ENCODE measurements at regions not wholly inside any gene's neighbourhood (a gene's known extent, or its start where the extent isn't known, plus 50 kb on each side); places are given as distances from the start of the nearest gene placed in this dataset.

DNA sequence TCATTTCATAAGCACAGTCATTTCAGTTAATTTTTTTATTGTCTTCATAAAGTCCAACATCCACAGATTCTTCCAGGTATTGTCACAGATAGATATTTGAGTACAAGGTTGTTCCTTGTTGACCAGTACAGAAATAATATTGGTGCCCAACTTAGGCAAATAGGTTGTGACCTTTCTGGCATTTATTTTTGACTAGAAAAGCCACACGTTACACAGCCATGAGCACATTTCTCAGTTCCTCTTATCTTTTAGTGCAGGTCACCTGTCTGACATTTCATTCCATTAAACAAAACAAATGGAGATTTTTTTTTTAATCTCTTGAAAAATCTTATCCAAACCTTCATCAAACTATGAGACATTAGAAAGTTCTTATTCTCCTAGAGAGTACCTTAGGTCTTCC lies 428.8 kb downstream of the ZNF521 start:
- DNase-seq (ENCODE audit: insufficient read length, low spot score), result no peak
- no peak for FAIRE-seq
- TF ChIP-seq, protein P1, sequence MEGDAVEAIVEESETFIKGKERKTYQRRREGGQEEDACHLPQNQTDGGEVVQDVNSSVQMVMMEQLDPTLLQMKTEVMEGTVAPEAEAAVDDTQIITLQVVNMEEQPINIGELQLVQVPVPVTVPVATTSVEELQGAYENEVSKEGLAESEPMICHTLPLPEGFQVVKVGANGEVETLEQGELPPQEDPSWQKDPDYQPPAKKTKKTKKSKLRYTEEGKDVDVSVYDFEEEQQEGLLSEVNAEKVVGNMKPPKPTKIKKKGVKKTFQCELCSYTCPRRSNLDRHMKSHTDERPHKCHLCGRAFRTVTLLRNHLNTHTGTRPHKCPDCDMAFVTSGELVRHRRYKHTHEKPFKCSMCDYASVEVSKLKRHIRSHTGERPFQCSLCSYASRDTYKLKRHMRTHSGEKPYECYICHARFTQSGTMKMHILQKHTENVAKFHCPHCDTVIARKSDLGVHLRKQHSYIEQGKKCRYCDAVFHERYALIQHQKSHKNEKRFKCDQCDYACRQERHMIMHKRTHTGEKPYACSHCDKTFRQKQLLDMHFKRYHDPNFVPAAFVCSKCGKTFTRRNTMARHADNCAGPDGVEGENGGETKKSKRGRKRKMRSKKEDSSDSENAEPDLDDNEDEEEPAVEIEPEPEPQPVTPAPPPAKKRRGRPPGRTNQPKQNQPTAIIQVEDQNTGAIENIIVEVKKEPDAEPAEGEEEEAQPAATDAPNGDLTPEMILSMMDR (IDR thresholded peaks at IDR 0.05; ENCODE audit: insufficient read depth, missing control alignments), result no peak

DNA sequence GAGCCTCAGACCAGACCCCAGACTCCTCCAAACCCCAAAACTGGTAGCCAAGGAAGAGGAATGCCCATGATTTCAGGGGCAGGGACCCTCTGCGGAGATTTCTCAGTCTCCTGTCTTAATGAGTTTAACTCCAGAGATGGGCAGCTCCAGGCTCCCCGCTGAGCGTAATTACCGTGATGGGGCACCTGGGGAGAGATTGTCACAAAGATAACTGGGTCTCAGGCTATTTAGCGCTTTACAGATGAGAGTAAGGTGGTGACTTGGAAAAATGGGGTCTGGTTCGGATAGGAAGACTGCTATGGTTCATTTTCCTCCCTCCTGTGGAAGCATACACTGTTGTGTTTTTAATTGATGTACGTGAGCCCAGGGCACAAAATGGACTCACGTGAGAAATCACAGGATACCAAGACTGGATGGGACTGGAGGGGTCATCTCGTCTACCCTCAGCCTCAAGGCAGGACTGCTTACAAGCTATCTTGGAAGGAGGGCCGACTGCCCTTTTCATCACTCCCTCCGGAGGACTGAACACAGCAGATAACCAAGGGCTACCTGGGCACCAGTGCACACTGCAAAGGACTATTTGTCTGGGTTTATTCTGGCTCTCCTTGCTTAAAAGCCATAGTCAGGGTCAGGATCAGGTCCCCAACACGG lies 427.8 kb downstream of the ZNF521 start:
- TF ChIP-seq, protein P1 (IDR thresholded peaks at IDR 0.05; ENCODE audit: insufficient read depth, missing control alignments), result no peak
- DNase-seq (ENCODE audit: insufficient read length, low spot score) (no peak), FAIRE-seq (no peak)

DNA sequence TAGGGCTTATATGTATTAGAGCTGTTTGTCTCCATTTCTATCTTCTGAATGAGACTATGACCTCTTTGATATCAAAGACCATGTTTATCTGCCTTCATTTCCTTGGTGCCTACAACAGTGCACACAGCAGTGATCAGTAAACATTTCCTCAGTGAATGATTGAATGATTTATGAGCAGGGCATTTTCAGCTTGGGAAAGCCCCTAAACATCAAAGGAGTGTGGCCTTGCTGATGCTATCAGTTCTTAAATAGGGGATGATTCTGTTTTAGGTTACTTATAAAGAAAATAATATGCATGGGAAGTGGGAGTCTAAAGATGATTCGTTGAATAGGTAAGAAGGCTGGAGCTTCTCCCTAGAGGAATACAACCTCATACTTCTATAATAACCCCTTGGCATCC lies 425.3 kb downstream of the ZNF521 start:
- no peak for FAIRE-seq
- DNase-seq (ENCODE audit: insufficient read length, low spot score), result no peak
- TF ChIP-seq, protein P1 (IDR thresholded peaks at IDR 0.05; ENCODE audit: insufficient read depth, missing control alignments), result no peak

DNA sequence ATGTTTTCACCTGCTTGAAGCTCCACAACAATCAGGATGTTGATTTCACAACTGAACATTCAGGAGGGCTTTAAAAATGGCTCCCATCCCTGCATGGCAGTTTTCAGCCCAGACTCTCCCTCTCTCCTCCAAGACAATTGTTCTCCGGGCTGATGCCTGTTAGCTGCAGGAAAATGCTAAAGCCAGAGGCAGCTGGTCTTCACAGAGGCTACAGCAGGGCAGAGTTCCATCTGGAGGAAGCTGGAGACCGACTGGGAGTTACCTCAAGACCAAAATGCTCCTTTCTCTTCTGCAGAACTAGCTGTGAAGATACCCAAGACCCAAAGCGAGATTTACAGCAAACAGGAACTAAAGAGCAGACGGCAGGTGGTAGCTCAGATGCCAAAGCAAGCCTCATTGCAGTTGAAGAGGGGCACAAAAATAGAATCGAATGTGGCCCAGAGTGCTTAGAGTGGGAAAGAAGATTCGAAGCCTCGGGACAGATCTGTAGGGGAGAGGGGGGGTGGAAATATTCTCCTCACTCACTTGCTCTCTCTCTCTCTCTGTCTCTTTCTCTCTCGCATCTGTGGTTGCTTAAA lies 423.6 kb downstream of the ZNF521 start:
- TF ChIP-seq, protein P1 (IDR thresholded peaks at IDR 0.05; ENCODE audit: insufficient read depth, missing control alignments), result no peak
- no peak for FAIRE-seq
- no peak for DNase-seq (ENCODE audit: insufficient read length, low spot score)

DNA sequence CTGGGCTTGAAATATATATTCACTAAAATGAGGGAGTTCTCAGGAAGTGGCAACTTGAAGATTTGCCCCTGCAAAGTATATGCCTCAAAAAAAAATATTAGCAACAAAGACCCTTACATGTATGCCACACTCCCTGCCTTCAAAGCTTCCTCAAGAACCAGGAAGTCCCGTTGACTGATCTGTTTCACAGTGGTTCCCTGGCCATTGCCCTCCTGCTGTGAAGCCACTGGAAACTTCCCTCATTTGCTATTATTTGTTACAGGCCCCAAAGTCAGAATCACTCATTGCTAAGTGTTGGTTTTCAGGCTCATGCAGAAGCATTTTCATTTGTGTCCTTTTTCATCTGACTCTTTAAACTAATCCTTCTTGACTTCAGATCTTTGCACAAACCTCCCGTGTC lies 421.5 kb downstream of the ZNF521 start:
- DNase-seq (ENCODE audit: insufficient read length, low spot score) (no peak), FAIRE-seq (no peak)
- TF ChIP-seq, protein P1 (IDR thresholded peaks at IDR 0.05; ENCODE audit: insufficient read depth, missing control alignments), result no peak

DNA sequence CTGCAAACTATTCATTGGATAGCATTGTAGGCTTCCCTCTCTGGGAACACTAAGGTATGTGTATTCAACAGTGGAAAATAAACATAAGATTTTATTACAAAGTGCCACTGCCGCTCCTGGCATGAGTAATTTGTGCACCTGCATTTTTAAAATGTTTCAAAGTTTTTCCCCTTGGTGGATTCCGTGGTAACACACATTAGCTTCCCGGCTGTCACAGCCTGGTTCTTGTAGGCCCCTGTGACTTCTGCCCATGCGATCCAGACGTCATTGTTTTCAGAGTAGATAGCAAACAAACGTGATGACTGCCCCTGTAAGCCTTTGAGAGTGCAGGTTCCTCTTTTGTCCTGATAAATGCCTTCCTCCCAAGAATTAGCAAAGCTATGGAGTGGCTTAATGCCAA lies 421.0 kb downstream of the ZNF521 start:
- DNase-seq (ENCODE audit: insufficient read length, low spot score) (no peak), FAIRE-seq (no peak)
- TF ChIP-seq, protein P1 (IDR thresholded peaks at IDR 0.05; ENCODE audit: insufficient read depth, missing control alignments), result no peak

DNA sequence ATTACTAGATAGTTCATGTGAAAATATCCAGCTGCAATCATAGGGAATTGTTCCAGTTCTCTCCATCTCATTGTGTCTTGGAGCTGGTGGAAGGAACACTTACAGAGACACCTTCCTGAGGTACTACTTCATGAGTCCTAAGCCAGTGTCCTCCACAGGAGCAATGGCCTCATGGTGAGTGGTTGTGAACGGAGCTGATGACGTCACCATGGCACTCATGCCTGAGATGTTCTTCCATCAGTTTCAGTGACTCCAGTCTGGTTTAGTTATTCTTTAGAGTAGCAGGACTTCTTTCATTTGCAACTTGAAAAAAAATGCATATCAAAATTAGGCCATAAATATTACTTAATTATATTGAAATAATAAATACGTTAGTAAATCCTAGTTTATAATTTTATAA lies 418.6 kb downstream of the ZNF521 start:
- no peak for FAIRE-seq
- DNase-seq (ENCODE audit: insufficient read length, low spot score), result no peak
- TF ChIP-seq, protein P1 (IDR thresholded peaks at IDR 0.05; ENCODE audit: insufficient read depth, missing control alignments), result no peak

Data from D721Med (cell line).